ENCODE measurements at regions not wholly inside any gene's neighbourhood (a gene's known extent, or its start where the extent isn't known, plus 50 kb on each side); places are given as distances from the start of the nearest gene placed in this dataset.

DNA sequence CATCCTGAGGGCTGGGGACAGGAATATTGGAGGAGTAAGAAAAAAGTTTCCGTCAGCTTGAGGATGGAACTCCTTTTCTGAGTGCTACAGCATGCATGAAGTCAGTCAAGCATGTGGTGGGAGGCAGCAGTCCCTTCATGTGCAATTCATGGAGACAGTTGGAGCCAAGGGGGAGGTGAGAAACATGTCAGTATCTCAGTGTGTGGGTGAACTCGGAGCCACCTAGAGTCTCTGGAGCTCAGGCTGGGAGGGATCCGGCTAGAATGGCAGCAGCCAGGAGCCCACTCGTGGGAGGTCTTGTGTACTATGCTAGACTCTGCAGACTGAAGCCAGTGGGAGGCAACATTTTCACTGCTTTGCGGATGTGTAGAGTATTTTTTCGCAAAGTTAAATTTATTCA, 60.3 kb downstream of the AVPR1A start:
- CTCF ChIA-PET = no interaction called here
- H3K4me3 Mint-ChIP-seq (ENCODE audit: low read depth, unreplicated experiment) = no peak overlapping the region
- intact Hi-C loops (cut with micrococcal nuclease; ENCODE audit: unreplicated experiment) = no loop called here
- no peaks in the 10 kb centered on the region for H3K4me1 Mint-ChIP-seq (ENCODE audit: low read depth, unreplicated experiment)
- no peak overlapping the region for H3K27ac Mint-ChIP-seq (ENCODE audit: unreplicated experiment)
- no peaks in the 10 kb centered on the region for H3K36me3 Mint-ChIP-seq (ENCODE audit: insufficient read depth, unreplicated experiment)
- DNase-seq = no peak
- no peak for TF ChIP-seq CTCF (IDR thresholded peaks at IDR 0.05; ENCODE audit: unreplicated experiment)
- peaks cover 14% of the 10 kb centered on the region for H3K27me3 Mint-ChIP-seq (ENCODE audit: unreplicated experiment)
- no TSS peak for BruUV-seq (replicated peaks)
- H3K9me3 Mint-ChIP-seq (ENCODE audit: low read depth, unreplicated experiment) = no peaks in the 10 kb centered on the region

DNA sequence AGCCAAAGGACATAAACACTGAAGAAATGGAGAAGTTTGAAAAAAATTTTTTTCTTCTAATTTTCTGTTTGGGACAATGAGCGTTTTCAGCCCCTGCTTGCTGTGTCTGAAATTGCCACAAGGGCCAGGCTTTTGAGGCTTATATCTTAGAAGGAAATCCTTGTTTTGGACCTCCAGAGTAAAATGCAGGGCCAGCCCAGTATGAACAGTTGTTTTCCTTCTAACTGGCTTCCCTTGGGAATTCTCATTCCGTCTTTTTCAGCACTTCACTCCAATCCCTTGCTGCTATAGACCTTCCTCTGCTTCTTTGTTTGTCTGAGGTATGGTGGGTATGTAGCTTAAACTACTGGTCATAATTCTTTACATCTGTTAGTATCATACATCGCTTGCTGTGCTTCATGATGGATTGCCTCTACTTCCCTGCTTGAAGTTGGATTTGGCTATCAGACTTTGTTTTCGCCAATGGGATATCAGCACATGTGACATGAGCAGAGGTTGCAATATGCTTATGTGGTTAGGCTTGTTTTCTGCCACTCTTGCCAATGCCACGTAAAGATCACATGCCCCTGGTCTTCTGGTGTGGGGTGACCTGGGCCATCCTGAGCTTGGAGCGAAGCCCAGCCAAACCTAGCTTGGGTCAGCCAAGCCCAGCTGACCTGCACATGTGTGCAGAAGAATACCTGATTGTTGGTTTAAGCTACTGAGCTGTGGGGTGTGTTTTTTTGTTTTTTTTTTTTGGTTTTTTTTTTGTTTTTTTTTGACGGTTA, 64.7 kb downstream of the AVPR1A start:
- intact Hi-C loops (cut with micrococcal nuclease; ENCODE audit: unreplicated experiment) = no loop called here
- CTCF ChIA-PET = no interaction called here
- no peak for TF ChIP-seq CTCF (IDR thresholded peaks at IDR 0.05; ENCODE audit: unreplicated experiment)
- Mint-ChIP-seq H3K9me3 (ENCODE audit: low read depth, unreplicated experiment) (no peaks in the 10 kb centered on the region), H3K4me3 (ENCODE audit: low read depth, unreplicated experiment) (no peak overlapping the region), H3K27me3 (ENCODE audit: unreplicated experiment) (peaks cover 14% of the 10 kb centered on the region), H3K36me3 (ENCODE audit: insufficient read depth, unreplicated experiment) (no peaks in the 10 kb centered on the region), H3K4me1 (ENCODE audit: low read depth, unreplicated experiment) (no peaks in the 10 kb centered on the region), H3K27ac (ENCODE audit: unreplicated experiment) (no peak overlapping the region)
- DNase-seq = no peak
- no TSS peak for BruUV-seq (replicated peaks)

DNA sequence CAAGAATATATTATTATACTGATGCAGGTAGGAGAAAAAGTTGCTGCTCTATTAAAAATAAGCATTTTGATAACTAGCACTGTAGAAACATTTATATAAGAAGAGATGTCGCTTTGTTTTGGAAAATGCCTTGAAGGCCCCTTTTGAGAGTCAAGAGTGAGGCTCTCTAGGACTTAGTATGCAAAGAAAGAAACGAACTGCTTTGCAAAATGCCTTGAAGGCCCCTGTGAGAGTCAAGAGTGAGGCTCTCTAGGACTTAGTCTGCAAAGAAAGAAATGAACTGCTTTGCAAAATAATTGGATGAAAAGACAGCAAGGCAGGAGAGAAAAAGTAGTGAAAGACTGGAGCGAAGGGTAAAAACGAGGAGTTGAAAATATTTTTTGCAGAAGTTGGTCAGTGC, 65.9 kb downstream of the AVPR1A start:
- Mint-ChIP-seq H3K27ac (ENCODE audit: unreplicated experiment) (no peak overlapping the region), H3K27me3 (ENCODE audit: unreplicated experiment) (peaks cover 3% of the 10 kb centered on the region), H3K4me1 (ENCODE audit: low read depth, unreplicated experiment) (no peaks in the 10 kb centered on the region), H3K4me3 (ENCODE audit: low read depth, unreplicated experiment) (no peak overlapping the region), H3K36me3 (ENCODE audit: insufficient read depth, unreplicated experiment) (no peaks in the 10 kb centered on the region), H3K9me3 (ENCODE audit: low read depth, unreplicated experiment) (peaks cover 2% of the 10 kb centered on the region)
- intact Hi-C loops (cut with micrococcal nuclease; ENCODE audit: unreplicated experiment) = no loop called here
- no peak for DNase-seq
- BruUV-seq (replicated peaks) = no TSS peak
- TF ChIP-seq CTCF (IDR thresholded peaks at IDR 0.05; ENCODE audit: unreplicated experiment) = no peak
- CTCF ChIA-PET = no interaction called here

- CTCF ChIA-PET = no interaction called here
- Mint-ChIP-seq H3K9me3 (ENCODE audit: low read depth, unreplicated experiment) (peaks cover 2% of the 10 kb centered on the region), H3K4me3 (ENCODE audit: low read depth, unreplicated experiment) (no peak overlapping the region), H3K27me3 (ENCODE audit: unreplicated experiment) (no peaks in the 10 kb centered on the region), H3K27ac (ENCODE audit: unreplicated experiment) (no peak overlapping the region), H3K36me3 (ENCODE audit: insufficient read depth, unreplicated experiment) (no peaks in the 10 kb centered on the region), H3K4me1 (ENCODE audit: low read depth, unreplicated experiment) (no peaks in the 10 kb centered on the region)
- no TSS peak for BruUV-seq (replicated peaks)
- no peak for TF ChIP-seq CTCF (IDR thresholded peaks at IDR 0.05; ENCODE audit: unreplicated experiment)
- DNase-seq = no peak
- intact Hi-C loops (cut with micrococcal nuclease; ENCODE audit: unreplicated experiment) = no loop called here
Observed at GRCh38 chr12:63084501-63084900, 66.5 kb downstream of the AVPR1A start.

Measured in Calu3 (cell line).